ENCODE measurements at regions not wholly inside any gene's neighbourhood (a gene's known extent, or its start where the extent isn't known, plus 50 kb on each side); places are given as distances from the start of the nearest gene placed in this dataset.

GRCh38 chr3:74564560-74564959 lies 49.9 kb downstream of the CNTN3 start:
- no peak for DNase-seq (ENCODE audit: low spot score)

- DNase-seq (ENCODE audit: low spot score) = no peak
These were observed 51.7 kb downstream of the CNTN3 start for GRCh38 chr3:74562558-74563269.

GRCh38 chr3:74561881-74562280 lies 52.6 kb downstream of the CNTN3 start:
- no peak for DNase-seq (ENCODE audit: low spot score)

- DNase-seq (ENCODE audit: low spot score) = no peak
These were observed 55.2 kb downstream of the CNTN3 start for GRCh38 chr3:74559261-74559660.

- DNase-seq (ENCODE audit: low spot score) = peak; percentile 27
These were observed 63.8 kb downstream of the CNTN3 start for GRCh38 chr3:74550686-74551085.

- no peak for DNase-seq (ENCODE audit: low spot score)
These were observed 68.0 kb downstream of the CNTN3 start for GRCh38 chr3:74546426-74546825.

- DNase-seq (ENCODE audit: low spot score) = no peak
These were observed 72.0 kb downstream of the CNTN3 start for GRCh38 chr3:74542441-74542840.

GRCh38 chr3:74539876-74540275 lies 74.6 kb downstream of the CNTN3 start:
- DNase-seq (ENCODE audit: low spot score) = no peak

- no peak for DNase-seq (ENCODE audit: low spot score)
These were observed 75.8 kb downstream of the CNTN3 start for GRCh38 chr3:74538669-74539068.

- no peak for DNase-seq (ENCODE audit: low spot score)
These were observed 76.6 kb downstream of the CNTN3 start for GRCh38 chr3:74537857-74538256.

- DNase-seq (ENCODE audit: low spot score) = no peak
These were observed 77.3 kb downstream of the CNTN3 start for GRCh38 chr3:74537164-74537563.

- DNase-seq (ENCODE audit: low spot score) = peak; percentile 13
These were observed 79.2 kb downstream of the CNTN3 start for GRCh38 chr3:74535281-74535680.

- DNase-seq (ENCODE audit: low spot score) = no peak
These were observed 79.8 kb downstream of the CNTN3 start for GRCh38 chr3:74534611-74535010.

- no peak for DNase-seq (ENCODE audit: low spot score)
These were observed 82.0 kb downstream of the CNTN3 start for GRCh38 chr3:74532446-74532845.

- no peak for DNase-seq (ENCODE audit: low spot score)
These were observed 83.0 kb downstream of the CNTN3 start for GRCh38 chr3:74531491-74531890.

- DNase-seq (ENCODE audit: low spot score) = no peak
These were observed 85.3 kb downstream of the CNTN3 start for GRCh38 chr3:74529145-74529544.

GRCh38 chr3:74527566-74527965 lies 86.9 kb downstream of the CNTN3 start:
- DNase-seq (ENCODE audit: low spot score) = no peak

- no peak for DNase-seq (ENCODE audit: low spot score)
These were observed 90.6 kb downstream of the CNTN3 start for GRCh38 chr3:74523811-74524210.

- no peak for DNase-seq (ENCODE audit: low spot score)
These were observed 93.6 kb downstream of the CNTN3 start for GRCh38 chr3:74520895-74521294.

- no peak for DNase-seq (ENCODE audit: low spot score)
These were observed 95.8 kb downstream of the CNTN3 start for GRCh38 chr3:74518610-74519009.

GRCh38 chr3:74516019-74516418 lies 98.4 kb downstream of the CNTN3 start:
- DNase-seq (ENCODE audit: low spot score) = no peak

- no peak for DNase-seq (ENCODE audit: low spot score)
These were observed 99.0 kb downstream of the CNTN3 start for GRCh38 chr3:74515451-74515850.

- no peak for DNase-seq (ENCODE audit: low spot score)
These were observed 103.4 kb downstream of the CNTN3 start for GRCh38 chr3:74511078-74511477.

- DNase-seq (ENCODE audit: low spot score) = no peak
These were observed 104.1 kb downstream of the CNTN3 start for GRCh38 chr3:74510261-74510818.

Data from Ammon's horn (tissue), 1 donor.